ENCODE measurements at regions not wholly inside any gene's neighbourhood (a gene's known extent, or its start where the extent isn't known, plus 50 kb on each side); places are given as distances from the start of the nearest gene placed in this dataset.

GRCh38 chr9:80231318-80232236 is 659.8 kb downstream of the TLE4 start:
- Histone ChIP-seq H3K4me3 (ENCODE audit: low read depth, low read length) (no peak overlapping the region), H3K9me3 (ENCODE audit: control insufficient read depth in 2 of 2, low read length in 2 of 2) (peaks cover 0 to 5% of the 10 kb centered on the region in 2 experiments), H3K27ac (ENCODE audit: insufficient read depth, low read length, poor library complexity, severe bottlenecking) (no peak overlapping the region), H3K27me3 (ENCODE audit: control insufficient read depth, insufficient read depth, low read length) (no peaks in the 10 kb centered on the region), H3K36me3 (ENCODE audit: control insufficient read depth, insufficient read depth, low read length) (no peaks in the 10 kb centered on the region), H3K4me1 (ENCODE audit: control insufficient read depth, insufficient read depth, low read length, poor library complexity, severe bottlenecking) (no peaks in the 10 kb centered on the region)
- H3K27me3 Mint-ChIP-seq, result no peaks in the 10 kb centered on the region
- no peak for ATAC-seq (ENCODE audit: low read depth in 2 of 2)
- no peak overlapping the region for H3K4me3 Mint-ChIP-seq
- DNase-seq, result no peak
- H3K27ac Mint-ChIP-seq, result peak overlapping the region in 1 of 3 donors; percentile 2
- H3K9me3 Mint-ChIP-seq, result peaks cover 0 to 17% (median 3%) of the 10 kb centered on the region in 7 donors
- H3K36me3 Mint-ChIP-seq, result no peaks in the 10 kb centered on the region
- no peaks in the 10 kb centered on the region for H3K4me1 Mint-ChIP-seq

- H3K27ac Mint-ChIP-seq, result no peak overlapping the region
- H3K4me3 Mint-ChIP-seq, result no peak overlapping the region
- no peaks in the 10 kb centered on the region for H3K4me1 Mint-ChIP-seq
- no peaks in the 10 kb centered on the region for H3K27me3 Mint-ChIP-seq
- H3K36me3 Mint-ChIP-seq, result no peaks in the 10 kb centered on the region
- peaks cover 1 to 10% (median 3%) of the 10 kb centered on the region in 7 donors for H3K9me3 Mint-ChIP-seq
- H3K4me3 ChIP-seq (ENCODE audit: low read depth, low read length), result no peak overlapping the region
- no peaks in the 10 kb centered on the region for H3K36me3 ChIP-seq (ENCODE audit: control insufficient read depth, insufficient read depth, low read length)
- no peaks in the 10 kb centered on the region for H3K27me3 ChIP-seq (ENCODE audit: control insufficient read depth, insufficient read depth, low read length)
- no peak overlapping the region for H3K27ac ChIP-seq (ENCODE audit: insufficient read depth, low read length, poor library complexity, severe bottlenecking)
- no peak for ATAC-seq (ENCODE audit: low read depth in 2 of 2)
- no peaks in the 10 kb centered on the region for H3K4me1 ChIP-seq (ENCODE audit: control insufficient read depth, insufficient read depth, low read length, poor library complexity, severe bottlenecking)
- H3K9me3 ChIP-seq (ENCODE audit: control insufficient read depth in 2 of 2, low read length in 2 of 2), result no peaks in the 10 kb centered on the region
- DNase-seq, result no peak
Observed at GRCh38 chr9:80223897-80224296, 652.1 kb downstream of the TLE4 start.

- H3K4me1 ChIP-seq (ENCODE audit: control insufficient read depth, insufficient read depth, low read length, poor library complexity, severe bottlenecking), result no peaks in the 10 kb centered on the region
- no peak overlapping the region for H3K4me3 Mint-ChIP-seq
- no peaks in the 10 kb centered on the region for H3K9me3 ChIP-seq (ENCODE audit: control insufficient read depth in 2 of 2, low read length in 2 of 2)
- peaks cover 1 to 5% (median 3%) of the 10 kb centered on the region in 7 donors for H3K9me3 Mint-ChIP-seq
- H3K27ac Mint-ChIP-seq, result no peak overlapping the region
- no peaks in the 10 kb centered on the region for H3K36me3 Mint-ChIP-seq
- H3K27me3 ChIP-seq (ENCODE audit: control insufficient read depth, insufficient read depth, low read length), result no peaks in the 10 kb centered on the region
- H3K36me3 ChIP-seq (ENCODE audit: control insufficient read depth, insufficient read depth, low read length), result no peaks in the 10 kb centered on the region
- no peaks in the 10 kb centered on the region for H3K4me1 Mint-ChIP-seq
- no peak overlapping the region for H3K4me3 ChIP-seq (ENCODE audit: low read depth, low read length)
- no peak overlapping the region for H3K27ac ChIP-seq (ENCODE audit: insufficient read depth, low read length, poor library complexity, severe bottlenecking)
- DNase-seq (no peak), ATAC-seq (ENCODE audit: low read depth in 2 of 2) (no peak)
- H3K27me3 Mint-ChIP-seq, result no peaks in the 10 kb centered on the region
Observed at GRCh38 chr9:80222466-80223169, 650.9 kb downstream of the TLE4 start.

- H3K27me3 Mint-ChIP-seq, result no peaks in the 10 kb centered on the region
- Histone ChIP-seq H3K4me1 (ENCODE audit: control insufficient read depth, insufficient read depth, low read length, poor library complexity, severe bottlenecking) (no peaks in the 10 kb centered on the region), H3K4me3 (ENCODE audit: low read depth, low read length) (no peak overlapping the region), H3K9me3 (ENCODE audit: control insufficient read depth in 2 of 2, low read length in 2 of 2) (no peaks in the 10 kb centered on the region), H3K36me3 (ENCODE audit: control insufficient read depth, insufficient read depth, low read length) (no peaks in the 10 kb centered on the region), H3K27me3 (ENCODE audit: control insufficient read depth, insufficient read depth, low read length) (no peaks in the 10 kb centered on the region), H3K27ac (ENCODE audit: insufficient read depth, low read length, poor library complexity, severe bottlenecking) (no peak overlapping the region)
- no peak overlapping the region for H3K4me3 Mint-ChIP-seq
- DNase-seq (no peak), ATAC-seq (ENCODE audit: low read depth in 2 of 2) (no peak)
- peaks cover 0 to 8% (median 2%) of the 10 kb centered on the region in 7 donors for H3K9me3 Mint-ChIP-seq
- no peaks in the 10 kb centered on the region for H3K4me1 Mint-ChIP-seq
- no peaks in the 10 kb centered on the region for H3K36me3 Mint-ChIP-seq
- H3K27ac Mint-ChIP-seq, result no peak overlapping the region
Observed at GRCh38 chr9:80218328-80218727, 646.6 kb downstream of the TLE4 start.

GRCh38 chr9:80213613-80214012 is 641.8 kb downstream of the TLE4 start:
- no peaks in the 10 kb centered on the region for H3K36me3 ChIP-seq (ENCODE audit: control insufficient read depth, insufficient read depth, low read length)
- no peak overlapping the region for H3K27ac Mint-ChIP-seq
- no peak for ATAC-seq (ENCODE audit: low read depth in 2 of 2)

GRCh38 chr9:80208696-80209095 is 636.9 kb downstream of the TLE4 start:
- Mint-ChIP-seq H3K9me3 (peaks cover 0 to 21% (median 5%) of the 10 kb centered on the region in 7 donors), H3K4me1 (no peaks in the 10 kb centered on the region), H3K27ac (no peak overlapping the region), H3K36me3 (no peaks in the 10 kb centered on the region), H3K4me3 (no peak overlapping the region), H3K27me3 (no peaks in the 10 kb centered on the region)
- Histone ChIP-seq H3K9me3 (ENCODE audit: control insufficient read depth in 2 of 2, low read length in 2 of 2) (peaks cover 0 to 7% of the 10 kb centered on the region in 2 experiments), H3K27ac (ENCODE audit: insufficient read depth, low read length, poor library complexity, severe bottlenecking) (no peak overlapping the region), H3K4me3 (ENCODE audit: low read depth, low read length) (no peak overlapping the region), H3K27me3 (ENCODE audit: control insufficient read depth, insufficient read depth, low read length) (no peaks in the 10 kb centered on the region), H3K36me3 (ENCODE audit: control insufficient read depth, insufficient read depth, low read length) (no peaks in the 10 kb centered on the region), H3K4me1 (ENCODE audit: control insufficient read depth, insufficient read depth, low read length, poor library complexity, severe bottlenecking) (no peaks in the 10 kb centered on the region)
- ATAC-seq (ENCODE audit: low read depth in 2 of 2) (no peak), DNase-seq (no peak)

More at GRCh38 chr9:80213613-80214012, 641.8 kb downstream of the TLE4 start:
- no peaks in the 10 kb centered on the region for H3K4me1 ChIP-seq (ENCODE audit: control insufficient read depth, insufficient read depth, low read length, poor library complexity, severe bottlenecking)
- Mint-ChIP-seq H3K36me3 (no peaks in the 10 kb centered on the region), H3K27me3 (no peaks in the 10 kb centered on the region), H3K4me1 (no peaks in the 10 kb centered on the region), H3K4me3 (no peak overlapping the region), H3K9me3 (peaks cover 0 to 14% (median 9%) of the 10 kb centered on the region in 7 donors)
- no peaks in the 10 kb centered on the region for H3K27me3 ChIP-seq (ENCODE audit: control insufficient read depth, insufficient read depth, low read length)
- H3K9me3 ChIP-seq (ENCODE audit: control insufficient read depth in 2 of 2, low read length in 2 of 2), result peaks cover 0 to 7% of the 10 kb centered on the region in 2 experiments
- H3K4me3 ChIP-seq (ENCODE audit: low read depth, low read length), result no peak overlapping the region
- no peak overlapping the region for H3K27ac ChIP-seq (ENCODE audit: insufficient read depth, low read length, poor library complexity, severe bottlenecking)
- no peak for DNase-seq

- H3K36me3 Mint-ChIP-seq, result no peaks in the 10 kb centered on the region
- H3K4me1 Mint-ChIP-seq, result no peaks in the 10 kb centered on the region
Observed at GRCh38 chr9:80204054-80204453, 632.3 kb downstream of the TLE4 start.

More at GRCh38 chr9:80204054-80204453, 632.3 kb downstream of the TLE4 start:
- no peaks in the 10 kb centered on the region for H3K36me3 ChIP-seq (ENCODE audit: control insufficient read depth, insufficient read depth, low read length)
- H3K9me3 ChIP-seq (ENCODE audit: control insufficient read depth in 2 of 2, low read length in 2 of 2), result no peaks in the 10 kb centered on the region
- H3K27ac Mint-ChIP-seq, result no peak overlapping the region
- no peak overlapping the region for H3K4me3 ChIP-seq (ENCODE audit: low read depth, low read length)
- ATAC-seq (ENCODE audit: low read depth in 2 of 2) (no peak), DNase-seq (no peak)
- H3K4me3 Mint-ChIP-seq, result no peak overlapping the region
- H3K27me3 Mint-ChIP-seq, result no peaks in the 10 kb centered on the region
- H3K27me3 ChIP-seq (ENCODE audit: control insufficient read depth, insufficient read depth, low read length), result no peaks in the 10 kb centered on the region
- H3K9me3 Mint-ChIP-seq, result peaks cover 0 to 7% (median 0%) of the 10 kb centered on the region in 7 donors
- H3K27ac ChIP-seq (ENCODE audit: insufficient read depth, low read length, poor library complexity, severe bottlenecking), result no peak overlapping the region
- no peaks in the 10 kb centered on the region for H3K4me1 ChIP-seq (ENCODE audit: control insufficient read depth, insufficient read depth, low read length, poor library complexity, severe bottlenecking)

Measured in CD4-positive, CD25-positive, alpha-beta regulatory T cell (primary cell).